Stimulated activated CD4-positive, alpha-beta T cell treated with anti-CD3 and anti-CD28 coated beads, Interleukin-15, amount 100 ng/mL, for 24 hours (primary cell): ENCODE measurements at regions not wholly inside any gene's neighbourhood (a gene's known extent, or its start where the extent isn't known, plus 50 kb on each side); places are given as distances from the start of the nearest gene placed in this dataset.
A peak's percentile ranks its signal among the peaks of the same experiment; 100 is the strongest.
"Not testable (repeated sequence)": the region's sequence is repeated elsewhere in the genome, so short reads cannot be mapped to it uniquely, and the experiment has no call there.

Experiments used
- DNase-seq: peaks from one replicate; pipeline ENCODE4 v3.0.0-alpha.2; 2020

- no peak for DNase-seq
Observed at GRCh38 chr16:86870380-86870779, 292.0 kb downstream of the FOXL1 start.

- no peak for DNase-seq
Observed at GRCh38 chr16:86872131-86872530, 293.8 kb downstream of the FOXL1 start.

GRCh38 chr16:86872833-86873232 is 294.5 kb downstream of the FOXL1 start:
- no peak for DNase-seq

DNA sequence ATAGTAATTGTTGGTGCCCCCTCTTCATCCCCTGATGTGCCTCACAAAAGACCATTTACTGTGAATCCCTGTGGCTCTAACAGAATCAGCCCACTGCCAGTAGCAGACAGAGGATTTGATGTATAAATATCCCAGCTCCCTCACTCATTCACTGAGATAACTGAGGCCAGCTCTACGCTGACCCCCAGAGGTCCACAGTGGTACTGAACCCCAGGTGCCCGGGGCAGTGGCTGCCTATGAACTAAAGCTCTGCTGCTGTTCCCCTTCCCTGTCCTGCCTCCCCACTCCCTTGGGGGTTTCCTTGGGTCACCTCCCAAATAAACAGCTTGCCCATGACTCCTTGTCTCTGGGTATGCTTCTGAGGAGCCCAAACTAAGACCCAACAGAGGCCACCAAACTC is 295.8 kb downstream of the FOXL1 start:
- peak; percentile 56 for DNase-seq

DNA sequence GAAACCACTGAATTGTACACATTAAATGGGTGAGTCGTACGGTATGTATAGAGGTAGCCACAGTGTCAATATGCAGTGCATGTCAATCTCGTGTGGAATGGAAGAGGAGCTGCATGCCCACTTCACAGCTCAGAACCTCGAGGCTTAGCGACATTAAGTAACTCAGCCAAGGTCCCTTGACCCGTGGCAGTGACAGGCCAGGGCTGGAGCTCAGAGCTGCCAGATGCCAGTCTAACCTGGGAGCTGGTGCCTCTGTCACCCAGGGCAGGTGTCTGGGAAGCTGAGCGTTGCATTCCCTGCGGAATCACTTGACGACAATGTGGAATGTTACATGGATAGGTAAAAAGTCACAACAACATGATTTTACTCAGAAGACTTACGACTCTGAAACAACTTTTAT is 298.1 kb downstream of the FOXL1 start:
- no peak for DNase-seq

- DNase-seq: no peak
Observed at GRCh38 chr16:86877108-86877507, 298.8 kb downstream of the FOXL1 start.

DNA sequence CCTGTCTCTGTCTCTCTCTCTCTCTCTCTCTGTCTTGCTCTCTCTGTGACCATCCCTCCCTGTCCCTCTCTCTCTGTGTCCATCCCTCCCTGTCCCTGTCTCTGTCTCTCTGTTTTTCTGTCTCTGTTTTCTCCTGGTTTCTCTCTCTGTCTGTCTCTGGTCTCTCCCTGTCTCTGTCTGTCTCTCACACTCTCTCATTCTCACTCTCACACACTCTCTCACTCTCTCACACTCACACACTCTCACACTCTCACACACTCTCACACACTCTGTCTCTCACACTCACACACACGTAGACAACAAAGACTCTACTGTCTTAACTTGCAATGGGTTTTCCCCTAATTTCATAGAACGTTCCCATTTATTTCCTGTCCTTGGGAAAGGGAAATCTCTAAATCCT is 299.5 kb downstream of the FOXL1 start:
- DNase-seq: no peak

- DNase-seq: no peak
Observed at GRCh38 chr16:86878236-86879080, 300.1 kb downstream of the FOXL1 start.

GRCh38 chr16:86879268-86879667 is 300.9 kb downstream of the FOXL1 start:
- DNase-seq: no peak

DNA sequence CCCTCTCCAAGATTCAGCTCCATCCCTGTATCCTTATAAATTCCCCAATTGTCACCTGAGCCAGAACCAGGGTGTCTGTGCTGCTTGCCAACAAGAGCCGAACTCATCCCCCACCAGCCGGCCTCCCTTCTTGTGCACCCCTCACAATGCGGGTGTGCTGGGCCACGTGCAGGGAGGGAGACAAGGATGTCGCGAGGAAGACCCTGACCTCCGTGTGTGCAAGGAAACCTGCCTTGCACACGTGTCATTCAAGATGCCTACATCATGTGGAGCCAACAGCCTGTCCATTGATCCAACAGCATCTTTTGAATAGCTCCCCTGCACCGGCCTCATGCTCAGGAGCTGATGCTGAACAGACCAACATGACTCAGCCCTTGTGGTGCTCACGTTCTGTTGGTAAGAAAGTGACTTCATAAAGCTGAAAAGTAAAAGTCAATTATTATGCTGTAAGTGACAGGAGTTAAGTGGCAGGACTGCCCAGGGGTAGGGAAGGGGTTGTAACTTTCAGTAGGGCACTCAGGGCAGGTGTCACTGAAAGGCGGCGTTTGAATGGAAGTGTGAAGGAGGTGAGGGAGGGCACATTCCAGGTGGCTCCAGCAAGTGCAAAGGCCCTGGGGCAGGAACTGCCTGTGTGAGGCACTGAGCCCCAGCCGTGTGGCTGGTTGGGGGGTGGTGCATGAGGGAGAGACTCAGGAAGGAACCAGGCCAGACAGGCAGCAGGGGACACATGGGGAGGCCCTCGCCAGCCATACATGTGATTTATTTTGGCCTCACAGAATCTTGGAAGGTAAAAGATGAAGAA is 302.2 kb downstream of the FOXL1 start:
- no peak for DNase-seq

- no peak for DNase-seq
Observed at GRCh38 chr16:86881118-86881510, 302.8 kb downstream of the FOXL1 start.

GRCh38 chr16:86881861-86882273 is 303.5 kb downstream of the FOXL1 start:
- no peak for DNase-seq

DNA sequence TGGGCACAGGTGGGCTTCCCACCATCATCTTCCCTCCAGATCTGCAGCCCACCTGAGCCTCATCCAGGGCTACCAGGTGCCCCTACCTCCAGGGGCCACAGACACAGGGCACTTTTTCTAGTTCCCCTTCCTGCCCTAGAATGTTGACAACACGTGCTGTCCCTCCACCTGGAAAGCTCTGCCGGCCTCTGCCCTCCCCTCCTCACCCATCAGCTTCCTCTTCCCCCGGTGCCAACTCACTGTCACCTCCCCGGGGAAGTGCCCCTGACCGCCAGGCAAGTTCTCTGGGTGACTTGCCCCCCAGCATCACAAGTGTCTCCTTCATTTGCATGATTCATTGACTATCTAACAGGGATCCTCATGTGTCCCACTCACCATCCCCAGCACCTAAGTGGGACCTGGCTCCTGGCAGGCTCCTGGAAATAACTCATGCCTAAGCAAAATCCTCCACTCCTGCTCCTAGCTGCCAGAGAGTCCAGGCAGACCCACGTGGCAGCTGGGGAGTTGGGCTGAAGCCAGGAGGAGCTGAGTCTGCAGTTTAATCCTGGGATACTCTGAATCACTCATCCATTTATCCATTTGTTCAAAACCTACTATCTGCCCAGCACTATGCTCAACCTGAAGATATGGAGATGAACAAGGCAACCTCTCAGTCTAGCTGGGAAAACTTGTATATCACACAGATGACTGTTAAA is 304.4 kb downstream of the FOXL1 start:
- no peak for DNase-seq

- DNase-seq: no peak
Observed at GRCh38 chr16:86883583-86884389, 305.4 kb downstream of the FOXL1 start.

- no peak for DNase-seq
Observed at GRCh38 chr16:86884390-86884650, 306.0 kb downstream of the FOXL1 start.

DNA sequence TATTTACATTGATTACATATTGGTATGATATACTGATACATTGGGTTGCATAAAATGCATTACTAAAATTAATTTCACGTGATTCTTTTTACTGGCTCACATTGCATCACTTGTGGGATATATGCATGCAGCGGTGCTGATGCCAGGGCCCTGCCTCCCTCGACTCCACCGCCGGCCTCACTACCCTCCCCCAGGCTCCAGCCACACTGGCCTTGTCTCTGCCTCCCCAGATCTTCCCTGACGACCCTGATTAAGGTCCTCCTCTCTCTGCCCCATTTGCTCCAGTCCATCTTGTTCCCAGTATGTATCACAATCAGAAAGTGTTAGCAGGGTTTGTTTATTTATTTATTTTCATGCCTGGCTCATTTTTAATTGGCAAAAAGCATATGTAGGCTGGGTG is 306.8 kb downstream of the FOXL1 start:
- no peak for DNase-seq

DNA sequence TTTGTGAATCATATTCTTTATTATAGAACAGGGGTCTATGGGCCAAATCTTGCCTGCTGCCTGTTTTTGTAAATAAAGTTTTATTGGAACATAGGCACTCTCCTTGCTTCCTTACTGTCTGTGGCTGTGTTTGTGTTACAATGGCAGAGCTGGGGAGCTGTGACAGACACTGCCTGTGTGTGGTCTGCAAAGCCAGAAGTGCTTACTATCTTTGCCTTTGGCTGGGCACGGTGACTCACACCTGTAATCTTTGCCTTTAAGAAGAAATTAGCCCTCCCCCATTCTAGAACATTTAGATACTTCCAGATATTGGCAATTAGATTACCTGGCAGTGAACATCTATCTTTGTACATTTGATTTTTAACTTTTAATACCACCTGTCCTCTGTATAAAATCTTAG is 308.3 kb downstream of the FOXL1 start:
- no peak for DNase-seq

DNA sequence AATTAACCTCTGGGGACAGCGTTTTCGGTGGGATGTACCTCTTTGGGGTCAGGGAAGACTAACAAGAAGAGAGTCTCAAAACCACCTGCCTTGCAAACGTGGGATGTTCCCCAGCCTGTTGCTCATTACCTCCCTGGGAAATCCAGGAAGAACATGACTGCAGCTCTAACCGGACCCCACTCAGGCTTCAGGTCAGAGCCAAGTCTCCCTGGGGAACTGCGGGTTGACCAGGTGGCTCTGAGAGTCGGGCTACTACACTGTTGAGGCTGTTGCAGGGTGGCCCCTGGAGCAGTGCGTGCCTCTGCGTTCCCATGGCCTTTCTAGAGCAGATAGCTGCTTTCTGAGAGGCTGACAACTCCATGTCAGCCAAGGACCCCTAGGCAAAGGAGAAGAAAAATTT is 309.1 kb downstream of the FOXL1 start:
- DNase-seq: no peak

DNA sequence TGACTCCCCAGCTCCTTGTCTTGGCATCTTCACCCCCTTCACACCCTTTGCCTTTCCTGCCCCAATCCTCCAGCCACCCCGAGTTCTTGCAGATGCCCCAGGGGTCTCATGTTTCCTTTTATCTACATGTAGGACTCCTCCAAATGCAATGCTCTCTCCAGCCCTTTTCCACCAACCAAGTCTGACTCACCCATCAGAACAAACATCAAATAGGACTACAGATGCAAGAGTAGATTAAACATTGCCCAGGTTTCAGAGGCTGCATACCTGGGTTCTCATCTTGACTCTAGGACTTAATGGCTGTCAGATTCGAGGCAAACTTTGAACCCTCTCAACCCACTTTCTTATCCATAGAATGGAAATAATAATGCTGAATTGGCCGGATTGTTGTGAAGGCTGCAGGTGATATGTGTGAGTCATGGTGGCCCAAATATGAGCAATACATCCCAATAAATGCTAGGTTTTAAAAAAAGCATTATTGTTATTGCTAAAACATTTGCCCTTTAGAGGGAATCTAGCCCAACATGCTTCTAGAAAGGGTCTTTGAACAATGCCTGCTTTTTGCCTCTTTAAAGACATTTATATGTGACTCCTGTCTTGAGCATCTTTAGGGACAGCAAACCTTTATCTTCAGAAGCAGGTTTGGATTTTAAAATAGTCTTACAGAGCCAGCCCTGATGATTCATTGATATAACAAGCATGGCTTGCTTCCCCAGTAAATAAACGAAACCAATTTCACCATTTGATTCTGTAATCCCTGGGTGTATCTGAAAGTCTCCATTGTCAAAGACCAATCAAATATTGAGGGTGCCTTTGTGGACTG is 310.1 kb downstream of the FOXL1 start:
- DNase-seq: no peak

GRCh38 chr16:86889054-86889366 is 310.7 kb downstream of the FOXL1 start:
- DNase-seq: not testable (repeated sequence)

GRCh38 chr16:86889974-86890373 is 311.6 kb downstream of the FOXL1 start:
- no peak for DNase-seq

GRCh38 chr16:86891121-86891520 is 312.8 kb downstream of the FOXL1 start:
- DNase-seq: no peak
